ENCODE measurements at regions not wholly inside any gene's neighbourhood (a gene's known extent, or its start where the extent isn't known, plus 50 kb on each side); places are given as distances from the start of the nearest gene placed in this dataset.
A peak's percentile ranks its signal among the peaks of the same experiment; 100 is the strongest.

DNA sequence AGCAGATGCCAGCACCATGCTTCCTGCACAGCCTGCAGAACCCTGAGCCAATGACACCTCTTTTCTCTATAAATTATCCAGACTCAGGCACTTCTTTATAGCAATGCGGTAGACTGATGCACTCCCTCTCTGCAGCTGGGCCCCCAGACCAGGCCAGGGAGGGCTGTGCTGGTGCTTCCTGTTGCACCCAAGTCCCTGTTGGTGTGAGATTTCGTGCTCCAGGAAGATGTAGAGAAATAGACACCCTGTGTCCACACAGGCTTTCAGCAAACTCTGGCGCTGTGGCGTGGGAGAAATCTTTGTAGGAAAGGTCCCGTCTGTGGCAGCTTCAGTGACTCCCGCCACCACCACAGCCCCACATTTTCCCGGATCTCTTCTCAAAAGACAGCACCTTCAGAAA is 572.2 kb downstream of the GALR1 start:
- Histone ChIP-seq H3K27ac (ENCODE audit: low read length) (no peak overlapping the region), H2AFZ (ENCODE audit: low read depth, low read length) (no peak overlapping the region), H3K36me3 (ENCODE audit: insufficient read depth, low read length) (no peaks in the 10 kb centered on the region), H3K9me3 (ENCODE audit: low read length) (no peaks in the 10 kb centered on the region), H3K9me2 (ENCODE audit: insufficient read depth, low read length) (no peaks in the 10 kb centered on the region), H3K79me2 (replicated peaks; ENCODE audit: insufficient read depth, low read length) (no peaks in the 10 kb centered on the region), H3K27me3 (ENCODE audit: insufficient read depth, low read depth, low read length) (no peaks in the 10 kb centered on the region), H3K4me3 (ENCODE audit: low read length) (no peak overlapping the region), H4K20me1 (ENCODE audit: insufficient read depth) (no peaks in the 10 kb centered on the region), H3K9ac (ENCODE audit: low read length) (no peak overlapping the region), H3F3A (ENCODE audit: insufficient read depth, low read length, poor library complexity, severe bottlenecking) (no peaks in the 10 kb centered on the region), H3K4me2 (ENCODE audit: low read length) (no peak overlapping the region)
- no peak for TF ChIP-seq SMC3 (conservative IDR thresholded peaks at IDR 0.05; ENCODE audit: poor library complexity)
- no peak for TF ChIP-seq POLR2AphosphoS5 (IDR thresholded peaks at IDR 0.05)
- TF ChIP-seq MXI1 (conservative IDR thresholded peaks at IDR 0.05; ENCODE audit: poor library complexity, severe bottlenecking): no peak
- TF ChIP-seq, protein P1, sequence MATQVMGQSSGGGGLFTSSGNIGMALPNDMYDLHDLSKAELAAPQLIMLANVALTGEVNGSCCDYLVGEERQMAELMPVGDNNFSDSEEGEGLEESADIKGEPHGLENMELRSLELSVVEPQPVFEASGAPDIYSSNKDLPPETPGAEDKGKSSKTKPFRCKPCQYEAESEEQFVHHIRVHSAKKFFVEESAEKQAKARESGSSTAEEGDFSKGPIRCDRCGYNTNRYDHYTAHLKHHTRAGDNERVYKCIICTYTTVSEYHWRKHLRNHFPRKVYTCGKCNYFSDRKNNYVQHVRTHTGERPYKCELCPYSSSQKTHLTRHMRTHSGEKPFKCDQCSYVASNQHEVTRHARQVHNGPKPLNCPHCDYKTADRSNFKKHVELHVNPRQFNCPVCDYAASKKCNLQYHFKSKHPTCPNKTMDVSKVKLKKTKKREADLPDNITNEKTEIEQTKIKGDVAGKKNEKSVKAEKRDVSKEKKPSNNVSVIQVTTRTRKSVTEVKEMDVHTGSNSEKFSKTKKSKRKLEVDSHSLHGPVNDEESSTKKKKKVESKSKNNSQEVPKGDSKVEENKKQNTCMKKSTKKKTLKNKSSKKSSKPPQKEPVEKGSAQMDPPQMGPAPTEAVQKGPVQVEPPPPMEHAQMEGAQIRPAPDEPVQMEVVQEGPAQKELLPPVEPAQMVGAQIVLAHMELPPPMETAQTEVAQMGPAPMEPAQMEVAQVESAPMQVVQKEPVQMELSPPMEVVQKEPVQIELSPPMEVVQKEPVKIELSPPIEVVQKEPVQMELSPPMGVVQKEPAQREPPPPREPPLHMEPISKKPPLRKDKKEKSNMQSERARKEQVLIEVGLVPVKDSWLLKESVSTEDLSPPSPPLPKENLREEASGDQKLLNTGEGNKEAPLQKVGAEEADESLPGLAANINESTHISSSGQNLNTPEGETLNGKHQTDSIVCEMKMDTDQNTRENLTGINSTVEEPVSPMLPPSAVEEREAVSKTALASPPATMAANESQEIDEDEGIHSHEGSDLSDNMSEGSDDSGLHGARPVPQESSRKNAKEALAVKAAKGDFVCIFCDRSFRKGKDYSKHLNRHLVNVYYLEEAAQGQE (IDR thresholded peaks at IDR 0.05; ENCODE audit: borderline replicate concordance): no peak
- TF ChIP-seq, protein P2, sequence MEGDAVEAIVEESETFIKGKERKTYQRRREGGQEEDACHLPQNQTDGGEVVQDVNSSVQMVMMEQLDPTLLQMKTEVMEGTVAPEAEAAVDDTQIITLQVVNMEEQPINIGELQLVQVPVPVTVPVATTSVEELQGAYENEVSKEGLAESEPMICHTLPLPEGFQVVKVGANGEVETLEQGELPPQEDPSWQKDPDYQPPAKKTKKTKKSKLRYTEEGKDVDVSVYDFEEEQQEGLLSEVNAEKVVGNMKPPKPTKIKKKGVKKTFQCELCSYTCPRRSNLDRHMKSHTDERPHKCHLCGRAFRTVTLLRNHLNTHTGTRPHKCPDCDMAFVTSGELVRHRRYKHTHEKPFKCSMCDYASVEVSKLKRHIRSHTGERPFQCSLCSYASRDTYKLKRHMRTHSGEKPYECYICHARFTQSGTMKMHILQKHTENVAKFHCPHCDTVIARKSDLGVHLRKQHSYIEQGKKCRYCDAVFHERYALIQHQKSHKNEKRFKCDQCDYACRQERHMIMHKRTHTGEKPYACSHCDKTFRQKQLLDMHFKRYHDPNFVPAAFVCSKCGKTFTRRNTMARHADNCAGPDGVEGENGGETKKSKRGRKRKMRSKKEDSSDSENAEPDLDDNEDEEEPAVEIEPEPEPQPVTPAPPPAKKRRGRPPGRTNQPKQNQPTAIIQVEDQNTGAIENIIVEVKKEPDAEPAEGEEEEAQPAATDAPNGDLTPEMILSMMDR (IDR thresholded peaks at IDR 0.05; ENCODE audit: poor library complexity, severe bottlenecking): no peak
- no peak for TF ChIP-seq RAD21 (conservative IDR thresholded peaks at IDR 0.05)
- no peak for TF ChIP-seq EP300 (conservative IDR thresholded peaks at IDR 0.05; ENCODE audit: poor library complexity, severe bottlenecking)
- no peak for TF ChIP-seq EZH2 (IDR thresholded peaks at IDR 0.05; ENCODE audit: borderline replicate concordance, insufficient read depth, low read length, poor library complexity, severe bottlenecking)
- no peak for TF ChIP-seq TAF1 (IDR thresholded peaks at IDR 0.05; ENCODE audit: low read depth)

DNA sequence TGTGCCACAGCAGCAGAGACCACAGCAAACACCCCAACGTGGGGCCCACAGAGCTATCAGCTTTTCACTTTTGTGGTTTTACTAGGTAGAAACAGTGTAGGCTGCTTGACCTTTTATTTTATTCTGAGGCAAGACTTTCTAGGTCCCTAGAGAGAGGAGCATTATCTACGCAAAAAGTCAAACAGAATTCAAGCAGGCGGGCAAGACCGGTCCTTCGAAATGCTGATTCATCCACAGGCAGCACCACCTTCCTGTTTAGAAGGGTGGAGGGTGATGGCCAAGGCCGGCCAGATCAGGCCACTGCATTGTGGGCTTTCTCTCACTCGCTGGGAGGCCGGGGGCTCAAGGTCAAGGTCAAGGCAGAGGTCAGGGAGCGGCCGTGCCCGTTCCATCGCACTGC is 573.0 kb downstream of the GALR1 start:
- H3K36me3 ChIP-seq (ENCODE audit: insufficient read depth, low read length): no peaks in the 10 kb centered on the region
- H3K79me2 ChIP-seq (replicated peaks; ENCODE audit: insufficient read depth, low read length): no peaks in the 10 kb centered on the region
- H3K9me2 ChIP-seq (ENCODE audit: insufficient read depth, low read length): no peaks in the 10 kb centered on the region
- H3K27ac ChIP-seq (ENCODE audit: low read length): no peak overlapping the region
- H3K4me3 ChIP-seq (ENCODE audit: low read length): peak overlapping the region; percentile 23
- H3F3A ChIP-seq (ENCODE audit: insufficient read depth, low read length, poor library complexity, severe bottlenecking): no peaks in the 10 kb centered on the region
- no peak overlapping the region for H3K9ac ChIP-seq (ENCODE audit: low read length)
- no peak overlapping the region for H3K4me2 ChIP-seq (ENCODE audit: low read length)
- no peak overlapping the region for H2AFZ ChIP-seq (ENCODE audit: low read depth, low read length)
- no peaks in the 10 kb centered on the region for H3K9me3 ChIP-seq (ENCODE audit: low read length)
- TF ChIP-seq POLR2AphosphoS5 (IDR thresholded peaks at IDR 0.05) (no peak), RAD21 (conservative IDR thresholded peaks at IDR 0.05) (no peak), EP300 (conservative IDR thresholded peaks at IDR 0.05; ENCODE audit: poor library complexity, severe bottlenecking) (no peak), MXI1 (conservative IDR thresholded peaks at IDR 0.05; ENCODE audit: poor library complexity, severe bottlenecking) (no peak), SMC3 (conservative IDR thresholded peaks at IDR 0.05; ENCODE audit: poor library complexity) (no peak), EZH2 (IDR thresholded peaks at IDR 0.05; ENCODE audit: borderline replicate concordance, insufficient read depth, low read length, poor library complexity, severe bottlenecking) (no peak), TAF1 (IDR thresholded peaks at IDR 0.05; ENCODE audit: low read depth) (no peak)
- TF ChIP-seq, protein P2 (IDR thresholded peaks at IDR 0.05; ENCODE audit: poor library complexity, severe bottlenecking): no peak
- TF ChIP-seq, protein P1 (IDR thresholded peaks at IDR 0.05; ENCODE audit: borderline replicate concordance): no peak
- H4K20me1 ChIP-seq (ENCODE audit: insufficient read depth): no peaks in the 10 kb centered on the region
- no peaks in the 10 kb centered on the region for H3K27me3 ChIP-seq (ENCODE audit: insufficient read depth, low read depth, low read length)
